Parathyroid adenoma (tissue), 2 donors: ENCODE measurements at regions not wholly inside any gene's neighbourhood (a gene's known extent, or its start where the extent isn't known, plus 50 kb on each side); places are given as distances from the start of the nearest gene placed in this dataset.

Source experiments
- H2AFZ ChIP-seq: fragments of 300-600 bp; sonication (generic); one replicate; pipeline ENCODE4 v1.7.0; 2017; ENCODE audit warnings: antibody characterized with exemption, mild to moderate bottlenecking
- H3K27ac ChIP-seq: fragments of 300-600 bp; sonication (generic); one replicate; pipeline ENCODE4 v1.7.0; 2017
- H3K27me3 ChIP-seq: fragments of 300-600 bp; sonication (generic); one replicate; pipeline ENCODE4 v1.7.0; 2017; ENCODE audit warnings: low read length; ENCODE audit not compliant: control insufficient read depth, insufficient read depth
- H3K36me3 ChIP-seq: fragments of 300-600 bp; sonication (generic); one replicate; pipeline ENCODE4 v1.7.0; 2017; ENCODE audit warnings: low read length; ENCODE audit not compliant: control insufficient read depth, insufficient read depth
- H3K4me1 ChIP-seq: fragments of 300-600 bp; sonication (generic); one replicate; pipeline ENCODE4 v1.7.0; 2017; ENCODE audit warnings: control low read depth
- H3K4me2 ChIP-seq: fragments of 300-600 bp; sonication (generic); one replicate; pipeline ENCODE4 v1.7.0; 2017; ENCODE audit warnings: low read length
- H3K4me3 ChIP-seq: fragments of 300-600 bp; sonication (generic); one replicate; pipeline ENCODE4 v1.7.0; 2017; ENCODE audit warnings: low read depth, low read length
- H3K79me2 ChIP-seq: fragments of 300-600 bp; sonication (generic); one replicate; pipeline ENCODE4 v1.7.0; 2017; ENCODE audit warnings: control low read depth
- H3K9ac ChIP-seq: fragments of 300-600 bp; sonication (generic); one replicate; pipeline ENCODE4 v1.7.0; 2017; ENCODE audit warnings: mild to moderate bottlenecking
- H3K9me3 ChIP-seq: fragments of 300-600 bp; sonication (generic); one replicate; pipeline ENCODE4 v1.7.0; 2017; ENCODE audit warnings: low read length; ENCODE audit not compliant: control insufficient read depth
- CTCF ChIP-seq: fragments of 300-600 bp; sonication (generic); IDR thresholded peaks from one replicate; pipeline ENCODE4 v1.7.0; 2017; ENCODE audit warnings: antibody characterized with exemption, mild to moderate bottlenecking
- donor health status: primary hyperparathyroidism.

GRCh38 chr14:56945291-56945690, 135.0 kb upstream of the OTX2 start:
- no peaks in the 10 kb centered on the region for H3K4me1 ChIP-seq
- H3K27me3 ChIP-seq, result peaks cover 3% of the 10 kb centered on the region
- no peak overlapping the region for H2AFZ ChIP-seq
- TF ChIP-seq CTCF, result no peak
- no peak overlapping the region for H3K9ac ChIP-seq
- no peak overlapping the region for H3K4me2 ChIP-seq
- no peak overlapping the region for H3K27ac ChIP-seq
- no peaks in the 10 kb centered on the region for H3K9me3 ChIP-seq
- no peaks in the 10 kb centered on the region for H3K36me3 ChIP-seq
- no peaks in the 10 kb centered on the region for H3K79me2 ChIP-seq
- H3K4me3 ChIP-seq, result no peak overlapping the region

- peaks cover 3% of the 10 kb centered on the region for H3K27me3 ChIP-seq
- no peak overlapping the region for H3K4me3 ChIP-seq
- H3K9me3 ChIP-seq, result no peaks in the 10 kb centered on the region
- no peaks in the 10 kb centered on the region for H3K79me2 ChIP-seq
- no peaks in the 10 kb centered on the region for H3K4me1 ChIP-seq
- H3K4me2 ChIP-seq, result no peak overlapping the region
- no peak overlapping the region for H3K9ac ChIP-seq
- no peaks in the 10 kb centered on the region for H3K36me3 ChIP-seq
- TF ChIP-seq CTCF, result no peak
- no peak overlapping the region for H2AFZ ChIP-seq
- no peak overlapping the region for H3K27ac ChIP-seq
These were observed 134.1 kb upstream of the OTX2 start for GRCh38 chr14:56944397-56944796.

- no peak overlapping the region for H2AFZ ChIP-seq
- H3K9ac ChIP-seq, result no peak overlapping the region
- H3K36me3 ChIP-seq, result no peaks in the 10 kb centered on the region
- H3K4me3 ChIP-seq, result no peak overlapping the region
- H3K27me3 ChIP-seq, result no peaks in the 10 kb centered on the region
- no peak overlapping the region for H3K27ac ChIP-seq
- TF ChIP-seq CTCF, result no peak
- no peak overlapping the region for H3K4me2 ChIP-seq
- no peaks in the 10 kb centered on the region for H3K9me3 ChIP-seq
- no peaks in the 10 kb centered on the region for H3K79me2 ChIP-seq
- H3K4me1 ChIP-seq, result no peaks in the 10 kb centered on the region
These were observed 123.2 kb upstream of the OTX2 start for GRCh38 chr14:56933446-56933845.

- Histone ChIP-seq H3K79me2 (no peaks in the 10 kb centered on the region), H3K4me1 (no peaks in the 10 kb centered on the region), H3K27me3 (no peaks in the 10 kb centered on the region), H3K9ac (no peak overlapping the region), H3K27ac (no peak overlapping the region), H3K9me3 (no peaks in the 10 kb centered on the region), H3K4me3 (no peak overlapping the region), H3K36me3 (no peaks in the 10 kb centered on the region), H3K4me2 (no peak overlapping the region), H2AFZ (no peak overlapping the region)
- TF ChIP-seq CTCF, result no peak
These were observed 108.7 kb upstream of the OTX2 start for GRCh38 chr14:56918849-56919574.

- Histone ChIP-seq H3K79me2 (no peaks in the 10 kb centered on the region), H3K4me1 (no peaks in the 10 kb centered on the region), H3K36me3 (no peaks in the 10 kb centered on the region), H3K9me3 (no peaks in the 10 kb centered on the region), H3K27ac (no peak overlapping the region), H3K4me3 (no peak overlapping the region), H2AFZ (no peak overlapping the region), H3K4me2 (no peak overlapping the region), H3K27me3 (no peaks in the 10 kb centered on the region), H3K9ac (no peak overlapping the region)
- TF ChIP-seq CTCF, result no peak
These were observed 95.0 kb upstream of the OTX2 start for GRCh38 chr14:56905282-56905681.
